HCT116 (cell line): ENCODE measurements at regions not wholly inside any gene's neighbourhood (a gene's known extent, or its start where the extent isn't known, plus 50 kb on each side); places are given as distances from the start of the nearest gene placed in this dataset.

Source experiments
- ATAC-seq: fragments of 200-7000 bp; cut with Tn5 transposase; 2 replicates; pipeline ENCODE4 v1.9.1; 2020; ENCODE audit warnings: mild to moderate bottlenecking, moderate library complexity
- BruUV-seq: library from RNA; stranded (reverse); fragments of 400-500 nt; replicated peaks from 2 replicates; lab custom pipeline; 2021; lab: Mats Ljungman, UMichigan
- CTCF ChIA-PET: fragments of 300-600 bp; sonication (Branson Sonifier 250); formaldehyde crosslinking; loops from one replicate; lab custom pipeline; 2021; ENCODE audit warnings: antibody characterized with exemption; lab: Charles Lee
- POLR2A ChIA-PET: fragments of 300-600, 350-600 bp; sonication (Branson Sonifier 250); formaldehyde crosslinking; loops from one replicate; lab custom pipeline; 2021; ENCODE audit warnings: antibody characterized with exemption; lab: Charles Lee
- RAD21 ChIA-PET, 2 experiments: fragments of 300-600 bp; sonication (Branson Sonifier 250); formaldehyde crosslinking; loops; one replicate each; lab custom pipeline; 2023; ENCODE audit warnings: low total read pairs in 2 of 2; ENCODE audit not compliant: uncharacterized antibody in 2 of 2, unreplicated experiment in 2 of 2, low non-redundant PET in 1 of 2; lab: Charles Lee
- DNase-seq: peaks from one replicate; pipeline ENCODE4 v3.0.0-alpha.2; 2010; ENCODE audit warnings: low read depth, low spot score
- H2AFZ ChIP-seq: fragments of 200-600 bp; shearing (Covaris generic), sonication (generic); 2 replicates; pipeline ENCODE4 v1.6.1; 2017; ENCODE audit warnings: low read depth, mixed run types, mixed read lengths, antibody characterized with exemption, low read length; ENCODE audit not compliant: poor library complexity, severe bottlenecking
- H3K27ac ChIP-seq: 2 replicates; pipeline ENCODE4 v1.5.1; 2012; ENCODE audit warnings: low read depth, low read length
- H3K27me3 ChIP-seq: fragments of 200-600 bp; sonication (generic); 2 replicates; pipeline ENCODE4 v1.6.1; 2016; ENCODE audit warnings: mixed run types, low read length, mixed read lengths; ENCODE audit not compliant: insufficient read depth
- H3K36me3 ChIP-seq, 2 experiments: fragments of 200-500 bp in 1 of 2; fragments of 200-600 bp in 1 of 2; sonication (Bioruptor generic) in 1 of 2; sonication (generic) in 1 of 2; 2 replicates each; pipeline versions ENCODE4 v1.5.1 to v1.6.1; 2014 to 2016; ENCODE audit warnings: low read length in 2 of 2, inconsistent platforms in 1 of 2, mixed read lengths in 1 of 2, mixed run types in 1 of 2; ENCODE audit not compliant: insufficient read depth in 2 of 2, control insufficient read depth in 1 of 2
- H3K4me1 ChIP-seq, 2 experiments: fragments of 200-600 bp in 1 of 2; sonication (generic) in 1 of 2; 2 replicates each; pipeline versions ENCODE4 v1.5.1 to v1.6.1; 2012 to 2017; ENCODE audit warnings: low read length in 2 of 2, inconsistent platforms in 1 of 2, mild to moderate bottlenecking in 1 of 2, mixed read lengths in 1 of 2, mixed run types in 1 of 2, moderate library complexity in 1 of 2; ENCODE audit not compliant: insufficient read depth in 2 of 2, control insufficient read depth in 1 of 2
- H3K4me2 ChIP-seq: fragments of 200-600 bp; sonication (generic); 2 replicates; pipeline ENCODE4 v1.6.1; 2017; ENCODE audit warnings: mixed run types, low read length, mixed read lengths
- H3K4me3 ChIP-seq, 2 experiments: fragments of 200-600 bp in 1 of 2; sonication (generic) in 1 of 2; replicated peaks in 1 of 2; 2 replicates each; pipeline ENCODE4 v1.5.1; 2011 to 2016; ENCODE audit warnings: low read length in 2 of 2, control low read depth in 1 of 2, low read depth in 1 of 2, mild to moderate bottlenecking in 1 of 2, mixed read lengths in 1 of 2, mixed run types in 1 of 2
- H3K79me2 ChIP-seq: fragments of 200-600 bp; sonication (generic); 2 replicates; pipeline ENCODE4 v1.6.1; 2017; ENCODE audit warnings: mild to moderate bottlenecking, mixed run types, low read length, moderate library complexity, mixed read lengths; ENCODE audit not compliant: insufficient read depth
- H3K9ac ChIP-seq: fragments of 200-600 bp; sonication (generic); 2 replicates; pipeline ENCODE4 v1.6.1; 2016; ENCODE audit warnings: low read length, mixed read lengths
- H3K9me2 ChIP-seq: fragments of 200-600 bp; sonication (generic), shearing (Covaris generic); 2 replicates; pipeline ENCODE4 v1.6.1; 2017; ENCODE audit warnings: mixed run types, mild to moderate bottlenecking, moderate library complexity; ENCODE audit not compliant: insufficient read depth
- H3K9me3 ChIP-seq, 2 experiments: fragments of 200-500 bp in 1 of 2; fragments of 200-600 bp in 1 of 2; sonication (Bioruptor generic) in 1 of 2; sonication (generic) in 1 of 2; 2 replicates each; pipeline ENCODE4 v1.6.1; 2014 to 2017; ENCODE audit warnings: low read length in 2 of 2, mixed read lengths in 2 of 2, inconsistent platforms in 1 of 2, low read depth in 1 of 2, mild to moderate bottlenecking in 1 of 2, mixed run types in 1 of 2, moderate library complexity in 1 of 2; ENCODE audit not compliant: control insufficient read depth in 1 of 2, insufficient read depth in 1 of 2
- H4K20me1 ChIP-seq: fragments of 200-600 bp; sonication (generic), shearing (Covaris generic); 2 replicates; pipeline ENCODE4 v1.6.1; 2017; ENCODE audit warnings: mixed run types, mild to moderate bottlenecking, moderate library complexity; ENCODE audit not compliant: insufficient read depth
- ATF3 ChIP-seq: IDR thresholded peaks from 2 replicates; pipeline ENCODE4 v1.6.1; 2012
- CBX3 ChIP-seq: IDR thresholded peaks from 2 replicates; pipeline ENCODE4 v1.6.1; 2012; ENCODE audit warnings: low read depth
- CEBPB ChIP-seq: IDR thresholded peaks from 2 replicates; pipeline ENCODE4 v1.6.1; 2012; ENCODE audit warnings: low read depth
- CTCF ChIP-seq, 3 experiments: fragments of 200-600 bp in 1 of 3; sonication (generic) in 1 of 3; IDR thresholded peaks in 2 of 3; conservative IDR thresholded peaks in 1 of 3; 2 replicates each; pipeline ENCODE4 v1.5.1; 2012 to 2017; ENCODE audit warnings: low read depth in 2 of 3, low read length in 2 of 3, antibody characterized with exemption in 1 of 3, borderline replicate concordance in 1 of 3, control low read depth in 1 of 3, mild to moderate bottlenecking in 1 of 3, mixed read lengths in 1 of 3, mixed run types in 1 of 3, moderate library complexity in 1 of 3; ENCODE audit not compliant: insufficient read depth in 1 of 3
- EGR1 ChIP-seq: IDR thresholded peaks from 2 replicates; pipeline ENCODE4 v1.6.1; 2012; ENCODE audit warnings: low read depth
- ELF1 ChIP-seq: IDR thresholded peaks from 2 replicates; pipeline ENCODE4 v1.6.1; 2012; ENCODE audit warnings: low read depth, borderline replicate concordance
- EZH2phosphoT487 ChIP-seq: fragments of 200-600 bp; IDR thresholded peaks from 2 replicates; pipeline ENCODE4 v1.6.1; 2018; ENCODE audit warnings: antibody characterized with exemption, borderline replicate concordance
- POLR2A ChIP-seq: IDR thresholded peaks from 2 replicates; pipeline ENCODE4 v1.7.0; 2011; ENCODE audit warnings: borderline replicate concordance; ENCODE audit not compliant: insufficient read depth, insufficient read length; ENCODE audit errors: extremely low read depth
- RAD21 ChIP-seq: IDR thresholded peaks from 2 replicates; pipeline ENCODE4 v1.6.1; 2012; ENCODE audit warnings: low read depth, mild to moderate bottlenecking
- REST ChIP-seq: IDR thresholded peaks from 2 replicates; pipeline ENCODE4 v1.6.1; 2012; ENCODE audit warnings: low read depth
- SP1 ChIP-seq: IDR thresholded peaks from 2 replicates; pipeline ENCODE4 v1.6.1; 2012; ENCODE audit warnings: low read depth
- TCF7L2 ChIP-seq: IDR thresholded peaks from 2 replicates; pipeline ENCODE4 v1.7.0; 2011; ENCODE audit warnings: borderline replicate concordance, inconsistent platforms; ENCODE audit not compliant: insufficient read depth, insufficient read length; ENCODE audit errors: extremely low read depth
- YY1 ChIP-seq: IDR thresholded peaks from 2 replicates; pipeline ENCODE4 v1.6.1; 2011; ENCODE audit warnings: low read length, low read depth, moderate library complexity, mild to moderate bottlenecking; ENCODE audit not compliant: insufficient replicate concordance; ENCODE audit errors: extremely low read depth
- ZBTB33 ChIP-seq: IDR thresholded peaks from 2 replicates; pipeline ENCODE4 v1.6.1; 2011; ENCODE audit warnings: mild to moderate bottlenecking, low read length, moderate library complexity; ENCODE audit not compliant: insufficient replicate concordance; ENCODE audit errors: extremely low read depth
- ZFX ChIP-seq: fragments of 450-650 bp; IDR thresholded peaks from 2 replicates; pipeline ENCODE4 v1.6.1; 2017
- ZNF274 ChIP-seq: fragments of 200-500 bp; sonication (Bioruptor generic); IDR thresholded peaks from 2 replicates; pipeline ENCODE4 v1.6.1; 2014; ENCODE audit warnings: mild to moderate bottlenecking, low read depth, low read length, inconsistent platforms
- intact Hi-C: fragments of 100-400 bp; cut with micrococcal nuclease; formaldehyde crosslinking; loops from 2 replicates; pipeline ENCODE4 v1.10.0; 2022

GRCh38 chr2:109057686-109058085, 68.7 kb upstream of the EDAR start:
- TF ChIP-seq EGR1 (no peak), CTCF (IDR thresholded peaks at IDR 0.05 in 2 of 3, conservative IDR thresholded peaks at IDR 0.05 in 1 of 3; ENCODE audit: borderline replicate concordance in 1 of 3, insufficient read depth in 1 of 3, low read depth in 2 of 3, low read length in 2 of 3) (no peak), POLR2A (no peak), TCF7L2 (no peak), ATF3 (no peak), ZFX (no peak), ZNF274 (no peak), ZBTB33 (no peak), ELF1 (no peak), SP1 (no peak), YY1 (no peak), REST (no peak), RAD21 (no peak), CEBPB (no peak), CBX3 (no peak), EZH2phosphoT487 (no peak)
- TF ChIP-seq, all 23 proteins: peak for 0
- Histone ChIP-seq H3K4me1 (no peaks in the 10 kb centered on the region), H3K4me2 (no peak overlapping the region), H3K9me2 (no peaks in the 10 kb centered on the region), H3K36me3 (no peaks in the 10 kb centered on the region), H3K9ac (no peak overlapping the region), H2AFZ (no peak overlapping the region), H3K27ac (no peak overlapping the region), H4K20me1 (no peaks in the 10 kb centered on the region), H3K9me3 (no peaks in the 10 kb centered on the region), H3K79me2 (no peaks in the 10 kb centered on the region), H3K4me3 (no peak overlapping the region), H3K27me3 (no peaks in the 10 kb centered on the region)
- RAD21 ChIA-PET, result no interaction called here
- BruUV-seq, result no TSS peak
- CTCF ChIA-PET, result no interaction called here
- intact Hi-C loops, result no loop called here
- no peak for DNase-seq
- no peak for ATAC-seq
- POLR2A ChIA-PET, result no interaction called here
